ENCODE measurements at regions not wholly inside any gene's neighbourhood (a gene's known extent, or its start where the extent isn't known, plus 50 kb on each side); places are given as distances from the start of the nearest gene placed in this dataset.

GRCh38 chr7:32403463-32404229 is 86.5 kb downstream of the LSM5 start:
- Histone ChIP-seq H3K9me3 (ENCODE audit: control insufficient read depth in 2 of 3, insufficient read depth in 1 of 3, low read length in 3 of 3) (no peaks in the 10 kb centered on the region), H3K27ac (ENCODE audit: low read depth in 2 of 2, low read length in 2 of 2) (no peak overlapping the region), H3K4me1 (ENCODE audit: control insufficient read depth in 2 of 3, insufficient read depth in 2 of 3, low read depth in 1 of 3, low read length in 3 of 3) (no peaks in the 10 kb centered on the region), H3K36me3 (ENCODE audit: control insufficient read depth in 2 of 3, insufficient read depth in 3 of 3, low read length in 3 of 3) (no peaks in the 10 kb centered on the region), H3K4me3 (ENCODE audit: low read length in 3 of 3) (no peak overlapping the region), H3K9ac (ENCODE audit: low read length in 3 of 3) (no peak overlapping the region), H3K27me3 (ENCODE audit: control insufficient read depth, insufficient read depth, low read length) (no peaks in the 10 kb centered on the region)
- no peak for DNase-seq
- FAIRE-seq, result no peak
- intact Hi-C loops (cut with DNase I), result no loop called here
- no peak for TF ChIP-seq CTCF (IDR thresholded peaks at IDR 0.05; ENCODE audit: borderline replicate concordance, extremely low read depth, insufficient read depth)

- no peaks in the 10 kb centered on the region for H3K4me1 ChIP-seq (ENCODE audit: control insufficient read depth in 2 of 3, insufficient read depth in 2 of 3, low read depth in 1 of 3, low read length in 3 of 3)
- intact Hi-C loops (cut with DNase I), result no loop called here
- no peak overlapping the region for H3K4me3 ChIP-seq (ENCODE audit: low read length in 3 of 3)
- H3K36me3 ChIP-seq (ENCODE audit: control insufficient read depth in 2 of 3, insufficient read depth in 3 of 3, low read length in 3 of 3), result no peaks in the 10 kb centered on the region
- no peak overlapping the region for H3K9ac ChIP-seq (ENCODE audit: low read length in 3 of 3)
- DNase-seq (no peak), FAIRE-seq (no peak)
- TF ChIP-seq CTCF (IDR thresholded peaks at IDR 0.05; ENCODE audit: borderline replicate concordance, extremely low read depth, insufficient read depth), result no peak
- H3K27ac ChIP-seq (ENCODE audit: low read depth in 2 of 2, low read length in 2 of 2), result no peak overlapping the region
- no peaks in the 10 kb centered on the region for H3K27me3 ChIP-seq (ENCODE audit: control insufficient read depth, insufficient read depth, low read length)
- no peaks in the 10 kb centered on the region for H3K9me3 ChIP-seq (ENCODE audit: control insufficient read depth in 2 of 3, insufficient read depth in 1 of 3, low read length in 3 of 3)
Measured at GRCh38 chr7:32400676-32401075, 89.5 kb downstream of the LSM5 start.

- H3K27ac ChIP-seq (ENCODE audit: low read depth in 2 of 2, low read length in 2 of 2), result no peak overlapping the region
- FAIRE-seq (no peak), DNase-seq (no peak)
- H3K27me3 ChIP-seq (ENCODE audit: control insufficient read depth, insufficient read depth, low read length), result no peaks in the 10 kb centered on the region
- no peaks in the 10 kb centered on the region for H3K4me1 ChIP-seq (ENCODE audit: control insufficient read depth in 2 of 3, insufficient read depth in 2 of 3, low read depth in 1 of 3, low read length in 3 of 3)
- intact Hi-C loops (cut with DNase I), result no loop called here
- H3K9me3 ChIP-seq (ENCODE audit: control insufficient read depth in 2 of 3, insufficient read depth in 1 of 3, low read length in 3 of 3), result no peaks in the 10 kb centered on the region
- H3K36me3 ChIP-seq (ENCODE audit: control insufficient read depth in 2 of 3, insufficient read depth in 3 of 3, low read length in 3 of 3), result no peaks in the 10 kb centered on the region
- no peak for TF ChIP-seq CTCF (IDR thresholded peaks at IDR 0.05; ENCODE audit: borderline replicate concordance, extremely low read depth, insufficient read depth)
- no peak overlapping the region for H3K4me3 ChIP-seq (ENCODE audit: low read length in 3 of 3)
- no peak overlapping the region for H3K9ac ChIP-seq (ENCODE audit: low read length in 3 of 3)
Measured at GRCh38 chr7:32399311-32399710, 90.9 kb downstream of the LSM5 start.

- H3K9me3 ChIP-seq (ENCODE audit: control insufficient read depth in 2 of 3, insufficient read depth in 1 of 3, low read length in 3 of 3), result peaks cover 0 to 2% (median 0%) of the 10 kb centered on the region in 3 donors
- FAIRE-seq, result no peak
- no peak for TF ChIP-seq CTCF (IDR thresholded peaks at IDR 0.05; ENCODE audit: borderline replicate concordance, extremely low read depth, insufficient read depth)
Measured at GRCh38 chr7:32395168-32395567, 95.0 kb downstream of the LSM5 start.

More at GRCh38 chr7:32395168-32395567, 95.0 kb downstream of the LSM5 start:
- no peak overlapping the region for H3K27ac ChIP-seq (ENCODE audit: low read depth in 2 of 2, low read length in 2 of 2)
- no peak overlapping the region for H3K9ac ChIP-seq (ENCODE audit: low read length in 3 of 3)
- H3K4me3 ChIP-seq (ENCODE audit: low read length in 3 of 3), result no peak overlapping the region
- H3K4me1 ChIP-seq (ENCODE audit: control insufficient read depth in 2 of 3, insufficient read depth in 2 of 3, low read depth in 1 of 3, low read length in 3 of 3), result no peaks in the 10 kb centered on the region
- intact Hi-C loops (cut with DNase I), result no loop called here
- no peak for DNase-seq
- no peaks in the 10 kb centered on the region for H3K36me3 ChIP-seq (ENCODE audit: control insufficient read depth in 2 of 3, insufficient read depth in 3 of 3, low read length in 3 of 3)
- H3K27me3 ChIP-seq (ENCODE audit: control insufficient read depth, insufficient read depth, low read length), result no peaks in the 10 kb centered on the region
